CD8-positive, alpha-beta memory T cell (primary cell): ENCODE measurements at regions not wholly inside any gene's neighbourhood (a gene's known extent, or its start where the extent isn't known, plus 50 kb on each side); places are given as distances from the start of the nearest gene placed in this dataset.

Source experiments
- CTCF ChIA-PET: fragments of 350-600 bp; sonication (Branson Sonifier 250); formaldehyde crosslinking; loops from one replicate; lab custom pipeline; 2021; ENCODE audit warnings: antibody characterized with exemption; lab: Charles Lee
- POLR2A ChIA-PET: fragments of 350-600 bp; sonication (Branson Sonifier 250); formaldehyde crosslinking; loops from one replicate; lab custom pipeline; 2021; ENCODE audit warnings: antibody characterized with exemption; lab: Charles Lee
- DNase-seq, 5 donors: peaks; one replicate each; pipeline versions ENCODE4 v3.0.0 to v3.0.0-alpha.2; 2020 to 2022; ENCODE audit warnings: mixed read lengths in 1 of 5
- H3K27ac ChIP-seq: one replicate; pipeline ENCODE4 v1.7.0; 2013; ENCODE audit warnings: low read depth, mild to moderate bottlenecking, low read length, moderate library complexity
- H3K27me3 ChIP-seq: 2 replicates; pipeline ENCODE4 v1.7.0; 2013; ENCODE audit warnings: low read length, mild to moderate bottlenecking; ENCODE audit not compliant: insufficient read depth, poor library complexity, severe bottlenecking
- H3K36me3 ChIP-seq: 2 replicates; pipeline ENCODE4 v1.7.0; 2013; ENCODE audit warnings: mild to moderate bottlenecking, low read length, moderate library complexity; ENCODE audit not compliant: insufficient read depth
- H3K4me1 ChIP-seq: 2 replicates; pipeline ENCODE4 v1.7.0; 2013; ENCODE audit warnings: mild to moderate bottlenecking, low read length, moderate library complexity; ENCODE audit not compliant: insufficient read depth
- H3K4me3 ChIP-seq: 2 replicates; pipeline ENCODE4 v1.7.0; 2013; ENCODE audit warnings: mild to moderate bottlenecking, low read length
- H3K9me3 ChIP-seq: 2 replicates; pipeline ENCODE4 v1.7.0; 2013; ENCODE audit warnings: mild to moderate bottlenecking, low read length
- H3K27ac Mint-ChIP-seq, 8 donors: one replicate each; pipeline ENCODE4 v1.8.0; 2020 to 2021; ENCODE audit warnings: mixed read lengths in 8 of 8, mild to moderate bottlenecking in 6 of 8, inconsistent platforms in 3 of 8, moderate library complexity in 3 of 8
- H3K27me3 Mint-ChIP-seq, 2 donors: one replicate each; pipeline ENCODE4 v1.8.0; 2020 to 2021; ENCODE audit warnings: mixed read lengths in 2 of 2, mild to moderate bottlenecking in 1 of 2, moderate library complexity in 1 of 2
- H3K36me3 Mint-ChIP-seq, 3 donors: one replicate each; pipeline ENCODE4 v1.8.0; 2020 to 2021; ENCODE audit warnings: mixed read lengths in 3 of 3, inconsistent platforms in 1 of 3, mild to moderate bottlenecking in 1 of 3
- H3K4me1 Mint-ChIP-seq, 3 donors: one replicate each; pipeline ENCODE4 v1.8.0; 2020 to 2021; ENCODE audit warnings: mixed read lengths in 3 of 3, inconsistent platforms in 1 of 3, mild to moderate bottlenecking in 1 of 3
- H3K4me3 Mint-ChIP-seq, 7 donors: one replicate each; pipeline ENCODE4 v1.8.0; 2020 to 2021; ENCODE audit warnings: mixed read lengths in 7 of 7, mild to moderate bottlenecking in 6 of 7, moderate library complexity in 4 of 7, inconsistent platforms in 2 of 7
- H3K9me3 Mint-ChIP-seq, 5 donors: one replicate each; pipeline ENCODE4 v1.8.0; 2020 to 2022; ENCODE audit warnings: mixed read lengths in 5 of 5, mild to moderate bottlenecking in 3 of 5, moderate library complexity in 2 of 5, inconsistent platforms in 1 of 5

- Histone ChIP-seq H3K9me3 (no peaks in the 10 kb centered on the region), H3K27ac (no peak overlapping the region), H3K27me3 (no peaks in the 10 kb centered on the region), H3K4me3 (no peak overlapping the region), H3K4me1 (no peaks in the 10 kb centered on the region), H3K36me3 (no peaks in the 10 kb centered on the region)
- no peak overlapping the region for H3K27ac Mint-ChIP-seq
- H3K4me3 Mint-ChIP-seq, result no peak overlapping the region
- H3K9me3 Mint-ChIP-seq, result peaks cover 0 to 11% (median 8%) of the 10 kb centered on the region in 5 donors
- ChIA-PET CTCF (no interaction called here), POLR2A (no interaction called here)
- no peaks in the 10 kb centered on the region for H3K27me3 Mint-ChIP-seq
- no peaks in the 10 kb centered on the region for H3K36me3 Mint-ChIP-seq
- no peak for DNase-seq
- H3K4me1 Mint-ChIP-seq, result no peaks in the 10 kb centered on the region
These were observed 205.8 kb upstream of the CYRIA start for GRCh38 chr2:16871411-16871810.

- ChIA-PET CTCF (no interaction called here), POLR2A (no interaction called here)
- Histone ChIP-seq H3K36me3 (no peaks in the 10 kb centered on the region), H3K27ac (no peak overlapping the region), H3K4me3 (no peak overlapping the region), H3K4me1 (no peaks in the 10 kb centered on the region), H3K27me3 (no peaks in the 10 kb centered on the region), H3K9me3 (no peaks in the 10 kb centered on the region)
- DNase-seq, result no peak
- peaks cover 0 to 11% (median 8%) of the 10 kb centered on the region in 5 donors for H3K9me3 Mint-ChIP-seq
- H3K36me3 Mint-ChIP-seq, result no peaks in the 10 kb centered on the region
- no peak overlapping the region for H3K4me3 Mint-ChIP-seq
- H3K27ac Mint-ChIP-seq, result no peak overlapping the region
- H3K27me3 Mint-ChIP-seq, result no peaks in the 10 kb centered on the region
- no peaks in the 10 kb centered on the region for H3K4me1 Mint-ChIP-seq
These were observed 204.9 kb upstream of the CYRIA start for GRCh38 chr2:16870491-16871076.

- H3K4me1 ChIP-seq, result no peaks in the 10 kb centered on the region
- H3K27me3 ChIP-seq, result no peaks in the 10 kb centered on the region
- no peaks in the 10 kb centered on the region for H3K9me3 ChIP-seq
- Mint-ChIP-seq H3K9me3 (peaks cover 0 to 11% (median 6%) of the 10 kb centered on the region in 5 donors), H3K27me3 (no peaks in the 10 kb centered on the region), H3K36me3 (no peaks in the 10 kb centered on the region), H3K27ac (no peak overlapping the region), H3K4me1 (no peaks in the 10 kb centered on the region), H3K4me3 (no peak overlapping the region)
- no peak for DNase-seq
- no peak overlapping the region for H3K27ac ChIP-seq
- ChIA-PET POLR2A (no interaction called here), CTCF (no interaction called here)
- no peaks in the 10 kb centered on the region for H3K36me3 ChIP-seq
- no peak overlapping the region for H3K4me3 ChIP-seq
These were observed 204.1 kb upstream of the CYRIA start for GRCh38 chr2:16869711-16870110.

- no peaks in the 10 kb centered on the region for H3K4me1 ChIP-seq
- Mint-ChIP-seq H3K27ac (no peak overlapping the region), H3K4me1 (no peaks in the 10 kb centered on the region), H3K36me3 (no peaks in the 10 kb centered on the region), H3K4me3 (no peak overlapping the region), H3K9me3 (peaks cover 0 to 23% (median 6%) of the 10 kb centered on the region in 5 donors), H3K27me3 (no peaks in the 10 kb centered on the region)
- ChIA-PET CTCF (no interaction called here), POLR2A (no interaction called here)
- H3K4me3 ChIP-seq, result no peak overlapping the region
- H3K36me3 ChIP-seq, result no peaks in the 10 kb centered on the region
- no peak for DNase-seq
- H3K27me3 ChIP-seq, result no peaks in the 10 kb centered on the region
- H3K9me3 ChIP-seq, result no peaks in the 10 kb centered on the region
- no peak overlapping the region for H3K27ac ChIP-seq
These were observed 196.8 kb upstream of the CYRIA start for GRCh38 chr2:16862471-16862870.

GRCh38 chr2:16861530-16861929 lies 195.9 kb upstream of the CYRIA start:
- no peak for DNase-seq
- H3K27ac ChIP-seq, result no peak overlapping the region
- H3K4me1 ChIP-seq, result no peaks in the 10 kb centered on the region
- no peaks in the 10 kb centered on the region for H3K27me3 ChIP-seq
- H3K4me3 Mint-ChIP-seq, result no peak overlapping the region
- ChIA-PET CTCF (no interaction called here), POLR2A (no interaction called here)
- no peaks in the 10 kb centered on the region for H3K9me3 ChIP-seq
- peaks cover 0 to 23% (median 6%) of the 10 kb centered on the region in 5 donors for H3K9me3 Mint-ChIP-seq
- no peaks in the 10 kb centered on the region for H3K27me3 Mint-ChIP-seq
- H3K36me3 ChIP-seq, result no peaks in the 10 kb centered on the region
- no peaks in the 10 kb centered on the region for H3K4me1 Mint-ChIP-seq
- no peak overlapping the region for H3K27ac Mint-ChIP-seq
- no peak overlapping the region for H3K4me3 ChIP-seq
- no peaks in the 10 kb centered on the region for H3K36me3 Mint-ChIP-seq

- DNase-seq, result no peak
- Histone ChIP-seq H3K36me3 (no peaks in the 10 kb centered on the region), H3K4me1 (no peaks in the 10 kb centered on the region), H3K4me3 (no peak overlapping the region), H3K9me3 (no peaks in the 10 kb centered on the region), H3K27ac (no peak overlapping the region), H3K27me3 (no peaks in the 10 kb centered on the region)
- Mint-ChIP-seq H3K4me3 (no peak overlapping the region), H3K27me3 (no peaks in the 10 kb centered on the region), H3K4me1 (no peaks in the 10 kb centered on the region), H3K36me3 (no peaks in the 10 kb centered on the region), H3K27ac (no peak overlapping the region), H3K9me3 (peaks cover 0 to 23% (median 6%) of the 10 kb centered on the region in 5 donors)
- POLR2A ChIA-PET, result no interaction called here
- CTCF ChIA-PET, result no interaction called here
These were observed 195.5 kb upstream of the CYRIA start for GRCh38 chr2:16861111-16861510.

- no peaks in the 10 kb centered on the region for H3K27me3 Mint-ChIP-seq
- H3K4me1 Mint-ChIP-seq, result no peaks in the 10 kb centered on the region
- no peaks in the 10 kb centered on the region for H3K27me3 ChIP-seq
- H3K4me3 Mint-ChIP-seq, result no peak overlapping the region
- ChIA-PET CTCF (no interaction called here), POLR2A (no interaction called here)
- no peaks in the 10 kb centered on the region for H3K36me3 ChIP-seq
- H3K36me3 Mint-ChIP-seq, result no peaks in the 10 kb centered on the region
- H3K4me3 ChIP-seq, result no peak overlapping the region
- peaks cover 0 to 23% (median 6%) of the 10 kb centered on the region in 5 donors for H3K9me3 Mint-ChIP-seq
- no peaks in the 10 kb centered on the region for H3K4me1 ChIP-seq
- no peaks in the 10 kb centered on the region for H3K9me3 ChIP-seq
- H3K27ac ChIP-seq, result no peak overlapping the region
- H3K27ac Mint-ChIP-seq, result no peak overlapping the region
- DNase-seq, result no peak
These were observed 195.0 kb upstream of the CYRIA start for GRCh38 chr2:16860627-16861026.

- no peaks in the 10 kb centered on the region for H3K27me3 ChIP-seq
- H3K9me3 ChIP-seq, result no peaks in the 10 kb centered on the region
- no peaks in the 10 kb centered on the region for H3K36me3 Mint-ChIP-seq
- H3K4me1 ChIP-seq, result no peaks in the 10 kb centered on the region
- H3K4me3 ChIP-seq, result no peak overlapping the region
- no peaks in the 10 kb centered on the region for H3K27me3 Mint-ChIP-seq
- no peak overlapping the region for H3K27ac Mint-ChIP-seq
- DNase-seq, result no peak
- ChIA-PET CTCF (no interaction called here), POLR2A (no interaction called here)
- no peak overlapping the region for H3K4me3 Mint-ChIP-seq
- no peak overlapping the region for H3K27ac ChIP-seq
- peaks cover 0 to 6% (median 3%) of the 10 kb centered on the region in 5 donors for H3K9me3 Mint-ChIP-seq
- no peaks in the 10 kb centered on the region for H3K4me1 Mint-ChIP-seq
- no peaks in the 10 kb centered on the region for H3K36me3 ChIP-seq
These were observed 189.5 kb upstream of the CYRIA start for GRCh38 chr2:16855183-16855582.
